ENCODE measurements at regions not wholly inside any gene's neighbourhood (a gene's known extent, or its start where the extent isn't known, plus 50 kb on each side); places are given as distances from the start of the nearest gene placed in this dataset.

GRCh38 chr3:23029001-23029400, 174.1 kb upstream of the UBE2E2 start:
- TF ChIP-seq RARB (CRISPR knock-in tag; IDR thresholded peaks at IDR 0.05) (no peak), CSDC2 (CRISPR knock-in tag; IDR thresholded peaks at IDR 0.05) (no peak), ZFP30 (CRISPR knock-in tag; IDR thresholded peaks at IDR 0.05) (no peak), CSRNP3 (CRISPR knock-in tag; IDR thresholded peaks at IDR 0.05) (no peak), ZNF565 (CRISPR knock-in tag; conservative IDR thresholded peaks at IDR 0.05; ENCODE audit: low read depth) (no peak), CREB5 (CRISPR knock-in tag; IDR thresholded peaks at IDR 0.05; ENCODE audit: low read depth) (no peak), POU6F1 (CRISPR knock-in tag; IDR thresholded peaks at IDR 0.05; ENCODE audit: borderline replicate concordance, low read depth) (no peak), ARNTL (CRISPR knock-in tag; IDR thresholded peaks at IDR 0.05; ENCODE audit: borderline replicate concordance, low read depth) (no peak), ZNF8 (CRISPR knock-in tag; IDR thresholded peaks at IDR 0.05) (no peak), PATZ1 (CRISPR knock-in tag; IDR thresholded peaks at IDR 0.05; ENCODE audit: borderline replicate concordance) (no peak), ZC3H10 (CRISPR knock-in tag; IDR thresholded peaks at IDR 0.05) (no peak), PPARA (CRISPR knock-in tag; IDR thresholded peaks at IDR 0.05; ENCODE audit: borderline replicate concordance) (no peak), TCF4 (CRISPR knock-in tag; IDR thresholded peaks at IDR 0.05; ENCODE audit: borderline replicate concordance) (no peak), OSR1 (CRISPR knock-in tag; IDR thresholded peaks at IDR 0.05) (no peak), TSHZ2 (CRISPR knock-in tag; IDR thresholded peaks at IDR 0.05) (no peak), GLIS3 (CRISPR knock-in tag; IDR thresholded peaks at IDR 0.05) (no peak), TOX (CRISPR knock-in tag; IDR thresholded peaks at IDR 0.05; ENCODE audit: borderline replicate concordance) (no peak), SNAI2 (CRISPR knock-in tag; IDR thresholded peaks at IDR 0.05) (no peak), BACH2 (CRISPR knock-in tag; IDR thresholded peaks at IDR 0.05; ENCODE audit: borderline replicate concordance) (no peak)
- ATAC-seq = no peak

GRCh38 chr3:23035927-23036640, 167.0 kb upstream of the UBE2E2 start:
- TF ChIP-seq SNAI2 (CRISPR knock-in tag; IDR thresholded peaks at IDR 0.05) (no peak), TOX (CRISPR knock-in tag; IDR thresholded peaks at IDR 0.05; ENCODE audit: borderline replicate concordance) (no peak), POU6F1 (CRISPR knock-in tag; IDR thresholded peaks at IDR 0.05; ENCODE audit: borderline replicate concordance, low read depth) (no peak), ZC3H10 (CRISPR knock-in tag; IDR thresholded peaks at IDR 0.05) (no peak), ZFP30 (CRISPR knock-in tag; IDR thresholded peaks at IDR 0.05) (no peak), PPARA (CRISPR knock-in tag; IDR thresholded peaks at IDR 0.05; ENCODE audit: borderline replicate concordance) (no peak)
- ATAC-seq = no peak

Measured in SK-N-SH treated with all-trans-retinoic acid at 6 μM for 48 hours (cell line).